IPS-18c (cell line): ENCODE measurements at regions not wholly inside any gene's neighbourhood (a gene's known extent, or its start where the extent isn't known, plus 50 kb on each side); places are given as distances from the start of the nearest gene placed in this dataset.

Experiments
- H3K4me3 ChIP-seq: 2 replicates; pipeline ENCODE4 v1.7.0; 2013; ENCODE audit warnings: low read depth, mild to moderate bottlenecking, low read length, moderate library complexity; ENCODE audit not compliant: insufficient read depth
- H3K9me3 ChIP-seq: one replicate; pipeline ENCODE4 v1.6.1; 2013; ENCODE audit warnings: mild to moderate bottlenecking, low read length, moderate library complexity; ENCODE audit not compliant: control insufficient read depth, insufficient read depth

DNA sequence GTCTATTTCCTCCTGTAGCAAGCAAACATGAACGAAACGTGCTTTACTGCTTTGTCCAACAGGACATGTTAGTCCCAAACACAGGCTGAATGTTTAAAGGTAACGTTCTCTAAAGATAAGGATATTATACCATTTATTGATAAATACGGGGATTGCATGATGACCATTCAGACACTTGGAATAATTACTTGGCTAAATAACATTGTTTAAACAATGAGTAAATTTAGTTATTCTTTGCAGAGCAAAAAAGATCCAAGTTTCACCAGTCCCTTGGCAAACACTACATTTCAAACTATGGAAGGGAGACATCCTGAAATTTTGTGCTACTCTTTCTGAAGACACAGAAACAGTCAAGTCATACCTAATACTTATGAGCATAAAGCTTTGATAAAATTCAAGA lies 88.0 kb downstream of the ZNF280B start:
- H3K9me3 ChIP-seq = no peaks in the 10 kb centered on the region
- H3K4me3 ChIP-seq = no peak overlapping the region

DNA sequence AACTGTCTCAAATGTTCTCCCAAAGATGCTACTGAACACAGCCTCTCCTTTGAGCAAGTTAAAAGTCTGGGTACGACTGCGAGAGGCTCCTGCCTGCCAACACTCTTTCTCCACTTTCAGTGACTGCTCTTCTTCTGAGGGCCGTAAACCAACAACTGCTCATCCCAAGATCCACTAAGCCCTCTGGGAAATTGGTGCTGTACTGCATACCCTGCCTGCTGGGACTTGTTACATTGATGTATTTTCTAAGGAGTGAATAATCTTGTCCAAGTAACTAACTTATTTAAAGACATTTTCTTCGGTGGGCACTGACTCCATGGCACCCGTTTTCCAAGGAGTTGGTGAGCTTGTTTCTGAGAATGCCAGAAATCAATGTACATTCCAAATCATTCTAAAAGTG lies 87.2 kb downstream of the ZNF280B start:
- H3K9me3 ChIP-seq = no peaks in the 10 kb centered on the region
- no peak overlapping the region for H3K4me3 ChIP-seq

DNA sequence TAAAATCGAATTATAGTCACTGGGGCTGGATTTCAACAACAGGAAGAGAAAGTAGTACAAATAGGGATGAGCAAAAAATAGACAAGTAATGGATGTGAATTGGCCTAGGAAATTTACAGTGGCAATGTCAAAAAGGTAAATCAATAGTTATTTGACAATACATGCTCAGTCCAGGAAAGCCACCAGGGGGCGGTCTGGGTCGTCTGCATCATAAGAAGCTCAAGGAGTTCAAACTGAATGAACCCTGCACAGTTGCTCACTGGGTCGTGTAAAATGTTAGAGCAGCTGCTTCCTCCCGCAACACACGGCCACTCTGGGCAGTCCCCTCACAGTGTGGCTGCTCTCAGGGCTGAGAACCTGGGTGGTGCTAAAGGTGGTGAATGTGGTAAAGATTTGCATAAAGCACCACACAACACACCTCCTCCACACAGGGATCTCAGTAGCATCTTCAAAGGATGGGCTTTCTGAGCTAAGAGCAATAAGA lies 85.9 kb downstream of the ZNF280B start:
- no peak overlapping the region for H3K4me3 ChIP-seq
- H3K9me3 ChIP-seq = no peaks in the 10 kb centered on the region

DNA sequence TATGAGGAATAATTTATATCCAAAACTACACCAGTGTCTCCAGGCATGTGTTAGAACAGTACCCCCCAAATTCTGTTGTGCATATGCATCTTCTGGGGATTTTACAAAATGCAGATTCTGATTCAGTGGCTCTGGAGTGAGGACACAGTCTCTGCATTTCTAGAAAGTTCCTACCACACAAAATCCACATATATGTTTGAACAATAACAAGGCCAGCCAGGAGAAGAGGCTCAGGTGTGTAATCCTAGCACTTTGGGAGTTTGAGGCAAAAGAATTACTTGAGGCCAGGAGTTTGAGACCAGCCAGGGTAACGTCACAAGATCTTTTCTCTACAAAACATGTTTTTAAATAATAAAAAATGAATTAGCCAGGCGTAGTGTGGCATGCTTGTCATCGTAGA lies 84.9 kb downstream of the ZNF280B start:
- no peaks in the 10 kb centered on the region for H3K9me3 ChIP-seq
- no peak overlapping the region for H3K4me3 ChIP-seq

DNA sequence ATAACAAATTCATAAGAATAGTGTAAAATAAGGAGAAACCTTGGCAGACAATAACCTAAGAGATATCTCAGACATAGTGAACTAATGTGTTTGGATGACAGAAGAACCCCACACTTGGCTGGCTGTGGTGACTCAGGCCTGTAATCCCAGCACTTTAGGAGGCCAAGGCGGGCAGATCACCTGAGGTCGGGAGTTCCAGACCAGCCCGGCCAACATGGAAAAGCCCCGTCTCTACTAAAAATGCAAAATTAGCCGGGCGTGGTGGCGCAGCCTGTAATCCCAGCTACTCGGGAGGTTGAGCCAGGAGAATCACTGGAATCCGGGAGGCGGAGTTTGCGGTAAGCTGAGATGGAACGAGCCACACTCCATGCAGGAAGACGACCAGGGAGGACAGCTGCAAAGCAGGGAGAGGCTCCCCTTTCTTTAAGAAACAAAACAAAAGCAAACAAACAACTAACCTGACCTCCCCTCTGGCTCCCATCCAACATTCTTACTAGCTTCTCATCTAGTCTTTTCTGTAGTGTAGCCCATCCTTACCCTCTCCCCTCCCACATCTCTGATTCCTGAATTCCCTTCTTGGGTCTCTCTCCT lies 84.2 kb downstream of the ZNF280B start:
- H3K4me3 ChIP-seq = no peak overlapping the region

DNA sequence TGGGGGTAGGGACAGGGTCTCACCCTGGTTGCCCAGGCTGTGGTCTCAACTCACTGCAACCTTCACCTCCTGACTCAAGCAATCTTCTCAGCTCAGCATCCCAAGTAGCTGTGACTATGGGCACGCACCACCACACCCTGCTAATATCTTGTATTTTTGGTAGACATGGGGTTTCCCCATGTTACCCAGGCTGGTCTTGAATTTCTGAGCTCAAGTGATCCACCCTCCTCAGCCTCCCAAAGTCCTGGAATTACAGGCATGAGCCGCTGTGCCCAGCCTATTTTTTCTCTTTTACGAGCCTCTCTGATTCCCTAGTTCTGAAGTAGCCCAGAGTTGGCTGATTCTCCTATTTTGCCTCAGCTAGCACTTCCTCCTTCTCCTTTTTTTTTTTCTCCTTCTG lies 83.6 kb downstream of the ZNF280B start:
- Histone ChIP-seq H3K9me3 (no peaks in the 10 kb centered on the region), H3K4me3 (no peak overlapping the region)

More for the DNA sequence above, 84.2 kb downstream of the ZNF280B start:
- no peaks in the 10 kb centered on the region for H3K9me3 ChIP-seq

DNA sequence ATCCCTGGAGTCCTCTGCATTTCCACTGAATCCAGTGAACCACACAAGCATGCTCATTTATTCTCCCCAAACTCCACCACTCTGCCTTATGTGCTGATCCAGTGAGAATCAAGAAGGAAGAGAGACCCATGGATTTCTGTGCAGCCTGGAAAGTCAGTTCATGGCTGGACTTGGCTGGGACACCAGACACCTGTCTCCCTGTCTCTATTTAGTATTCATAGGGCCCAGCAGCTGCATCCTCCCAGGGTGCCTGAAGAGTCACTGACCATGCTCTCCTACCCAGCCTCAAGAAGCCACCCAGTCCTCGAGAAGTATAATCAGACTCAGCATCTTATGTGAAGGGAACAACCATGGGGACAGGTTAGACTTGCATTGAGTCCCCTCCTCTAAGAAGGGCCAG lies 83.2 kb downstream of the ZNF280B start:
- Histone ChIP-seq H3K4me3 (no peak overlapping the region), H3K9me3 (no peaks in the 10 kb centered on the region)

DNA sequence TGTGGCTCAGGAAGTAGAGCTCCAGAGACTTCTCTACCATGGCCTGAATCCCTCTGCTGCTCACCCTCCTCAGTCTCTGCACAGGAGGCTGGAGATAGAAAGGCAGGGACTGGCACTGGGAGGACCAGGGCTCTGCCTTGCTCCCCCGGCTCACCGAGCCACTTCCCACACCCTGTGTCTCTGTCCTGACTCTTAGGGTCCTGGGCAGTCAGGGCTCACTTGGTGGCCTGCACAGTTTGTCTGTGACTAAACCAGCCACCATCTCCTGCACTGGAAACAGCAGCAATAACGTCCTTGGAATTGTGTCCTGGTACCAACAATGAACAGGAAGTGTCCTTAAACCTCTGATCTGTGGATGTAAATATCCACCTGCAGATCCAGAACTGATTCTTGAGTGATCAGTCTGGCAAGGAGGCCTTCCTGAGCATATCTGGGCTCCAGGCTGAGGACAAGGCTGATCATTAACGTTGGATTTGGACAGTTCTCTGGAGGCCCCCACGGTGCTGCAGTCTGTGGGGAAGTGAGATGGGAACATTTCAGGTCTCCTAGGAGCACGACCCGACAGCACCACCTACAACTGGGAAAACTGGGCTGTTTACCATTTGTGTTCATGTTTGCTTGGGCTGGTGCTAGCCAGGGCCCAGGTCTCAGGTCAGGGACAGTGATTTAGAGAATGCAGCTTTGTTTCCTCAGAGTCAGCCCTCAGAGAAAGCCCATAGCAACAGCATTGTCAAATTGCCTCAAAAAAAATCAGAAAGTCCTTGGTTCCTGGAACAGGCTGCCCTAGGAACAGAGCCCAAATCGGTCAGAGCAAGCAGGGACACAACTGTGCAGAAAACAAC lies 82.5 kb downstream of the ZNF280B start:
- no peak overlapping the region for H3K4me3 ChIP-seq
- no peaks in the 10 kb centered on the region for H3K9me3 ChIP-seq

DNA sequence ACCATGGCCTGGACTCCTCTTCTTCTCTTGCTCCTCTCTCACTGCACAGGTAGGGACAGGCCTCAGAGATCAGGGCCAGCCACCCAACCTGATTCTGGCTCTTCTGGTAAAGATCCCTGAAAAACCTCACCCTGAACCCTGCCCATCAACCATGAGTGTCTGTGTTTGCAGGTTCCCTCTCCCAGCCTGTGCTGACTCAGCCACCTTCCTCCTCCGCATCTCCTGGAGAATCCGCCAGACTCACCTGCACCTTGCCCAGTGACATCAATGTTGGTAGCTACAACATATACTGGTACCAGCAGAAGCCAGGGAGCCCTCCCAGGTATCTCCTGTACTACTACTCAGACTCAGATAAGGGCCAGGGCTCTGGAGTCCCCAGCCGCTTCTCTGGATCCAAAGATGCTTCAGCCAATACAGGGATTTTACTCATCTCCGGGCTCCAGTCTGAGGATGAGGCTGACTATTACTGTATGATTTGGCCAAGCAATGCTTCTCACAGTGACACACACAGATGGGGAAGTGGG lies 80.9 kb downstream of the ZNF280B start:
- no peak overlapping the region for H3K4me3 ChIP-seq
- no peaks in the 10 kb centered on the region for H3K9me3 ChIP-seq

DNA sequence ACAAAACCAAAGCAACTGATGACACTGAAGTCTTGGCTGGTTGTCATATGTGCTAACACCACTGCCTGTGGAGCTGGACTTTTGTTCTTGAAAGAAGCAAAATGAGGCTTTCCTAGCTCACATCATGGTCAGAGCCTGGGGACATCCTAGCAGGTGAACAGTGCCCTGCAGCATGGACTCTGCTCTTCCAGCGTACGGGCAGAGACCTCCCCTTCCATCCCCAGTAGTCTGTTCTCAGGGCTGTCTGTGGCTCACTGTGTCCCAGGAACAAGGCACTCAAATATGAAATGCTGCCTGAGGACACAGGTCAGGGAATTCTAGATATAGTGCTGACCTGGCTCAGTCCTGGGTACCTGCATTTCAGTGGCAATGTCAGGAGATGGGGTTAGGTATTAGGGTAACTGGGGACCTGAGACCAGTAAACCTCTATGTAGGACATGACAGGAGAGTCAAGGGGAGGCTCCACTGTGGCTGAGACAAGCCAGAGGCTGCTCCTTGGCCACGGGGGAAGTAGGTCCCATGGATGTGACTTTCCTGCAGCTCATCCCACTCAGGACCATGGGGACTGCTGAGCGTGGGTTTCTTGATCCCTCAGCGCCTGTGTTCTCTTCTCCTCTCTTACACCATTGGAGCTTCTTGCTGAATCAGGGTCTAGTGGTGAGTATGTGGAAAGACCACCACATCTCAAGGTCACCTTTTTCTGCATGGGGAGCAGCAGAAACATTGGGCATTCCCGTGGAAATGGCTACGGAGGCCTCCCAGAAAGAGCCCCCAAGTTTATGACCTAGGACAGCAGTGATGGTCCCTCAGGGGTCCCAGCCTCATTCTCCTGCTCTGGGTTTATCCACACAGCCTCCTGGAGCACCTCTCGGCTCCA lies 80.1 kb downstream of the ZNF280B start:
- Histone ChIP-seq H3K4me3 (no peak overlapping the region), H3K9me3 (no peaks in the 10 kb centered on the region)

DNA sequence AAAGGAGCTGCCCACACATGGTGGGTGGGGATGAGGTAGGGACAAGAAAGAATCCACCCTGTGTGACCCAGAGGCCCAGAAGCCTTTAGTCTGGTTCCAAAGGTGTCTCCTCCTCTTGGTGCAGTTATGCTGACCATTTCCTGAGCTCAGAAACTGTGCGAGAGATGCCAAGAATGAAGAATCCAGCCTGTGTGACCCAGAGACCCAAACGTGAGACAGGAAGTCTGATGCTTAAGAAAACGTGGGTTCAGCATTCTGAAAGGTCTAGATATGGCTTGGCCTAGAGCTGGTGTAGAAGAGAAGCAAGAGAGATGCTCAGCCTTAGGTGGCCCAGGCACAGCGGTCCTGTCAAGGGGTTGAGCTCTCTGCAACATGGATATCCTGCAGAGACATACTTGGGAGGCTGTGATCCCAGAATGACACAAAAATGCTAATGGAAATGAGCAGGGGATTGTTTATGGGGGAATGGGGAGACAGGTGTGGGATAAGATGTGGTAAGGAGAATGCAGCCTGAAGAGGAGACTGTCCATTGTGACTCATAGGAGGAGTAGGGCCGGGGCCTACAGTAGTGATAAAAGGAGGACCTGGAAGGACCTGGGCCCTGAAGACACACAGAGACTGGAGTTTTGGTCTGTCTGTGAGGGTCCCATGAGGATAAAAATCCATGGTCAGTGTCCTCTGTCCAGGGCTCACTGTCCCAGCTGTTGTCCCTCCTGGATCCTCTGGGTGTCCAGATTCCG lies 79.0 kb downstream of the ZNF280B start:
- H3K4me3 ChIP-seq = no peak overlapping the region
- no peaks in the 10 kb centered on the region for H3K9me3 ChIP-seq

DNA sequence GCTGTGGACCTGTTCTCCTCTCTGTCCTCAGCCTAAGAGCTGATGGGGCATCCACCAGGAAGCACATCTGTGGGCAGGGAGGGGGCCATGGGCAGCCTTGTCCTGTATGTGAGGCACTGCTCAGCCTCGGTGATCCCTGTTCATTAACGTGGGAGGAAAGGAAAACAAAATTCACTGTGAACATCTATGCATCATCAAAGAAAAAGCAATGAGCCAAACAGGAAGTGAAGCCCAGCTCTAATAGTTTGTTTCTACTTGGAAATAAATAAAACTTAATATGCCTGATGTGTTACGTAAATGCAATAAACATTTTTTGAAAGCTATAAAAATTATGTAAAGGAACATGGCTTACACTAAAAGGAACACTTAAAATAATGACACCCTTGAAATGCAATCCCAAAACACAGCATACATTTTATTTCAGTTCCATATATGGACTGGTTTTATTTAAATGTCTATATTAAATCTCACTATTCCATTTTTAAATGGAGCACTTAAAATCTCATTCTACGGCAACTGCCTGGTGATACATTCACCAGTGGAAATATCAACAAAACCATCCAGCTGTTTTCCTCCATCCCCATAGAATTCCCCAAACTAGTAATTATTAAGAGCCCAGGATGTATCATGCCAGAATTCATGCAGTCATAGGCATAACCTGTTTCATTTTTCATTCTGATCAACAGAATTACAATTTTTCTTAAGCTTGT lies 78.3 kb downstream of the ZNF280B start:
- Histone ChIP-seq H3K9me3 (no peaks in the 10 kb centered on the region), H3K4me3 (no peak overlapping the region)

DNA sequence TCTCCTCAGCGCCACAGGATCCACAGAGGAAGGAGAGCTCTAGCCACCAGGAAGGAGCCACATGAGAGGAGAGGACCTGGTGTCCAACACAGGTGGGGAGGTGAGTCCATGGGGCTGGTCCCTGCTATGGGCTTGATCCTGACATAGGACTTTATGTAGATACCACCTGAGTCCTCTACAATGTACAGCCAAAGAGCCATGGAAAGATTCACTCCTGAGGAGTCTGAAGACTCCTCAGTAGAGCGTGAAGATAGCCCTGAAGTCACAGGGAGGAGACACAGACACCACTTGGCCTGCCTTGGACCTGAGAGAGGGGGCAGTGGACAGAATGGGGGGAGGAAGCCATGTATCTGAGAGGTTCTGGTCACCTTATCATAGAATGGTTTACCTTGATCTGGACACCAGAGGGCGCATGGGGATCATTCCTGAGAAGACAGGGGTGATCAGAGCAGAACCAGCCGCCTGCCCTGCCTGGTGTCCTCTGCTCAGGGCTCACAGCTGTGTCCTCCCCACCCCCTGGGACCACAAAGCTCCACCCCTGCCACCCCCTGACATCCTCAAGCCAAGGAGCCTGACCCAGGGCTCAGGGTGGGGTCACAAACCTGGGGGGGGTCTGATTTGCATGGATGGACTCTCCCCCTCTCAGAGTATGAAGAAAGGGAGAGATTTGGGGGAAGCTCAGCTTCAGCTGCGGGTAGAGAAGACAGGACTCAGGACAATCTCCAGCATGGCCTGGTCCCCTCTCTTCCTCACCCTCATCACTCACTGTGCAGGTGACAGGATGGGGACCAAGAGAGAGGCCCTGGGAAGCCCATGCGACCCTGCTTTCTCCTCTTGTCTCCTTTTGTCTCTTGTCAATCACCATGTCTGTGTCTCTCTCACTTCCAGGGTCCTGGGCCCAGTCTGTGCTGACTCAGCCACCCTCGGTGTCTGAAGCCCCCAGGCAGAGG lies 77.0 kb downstream of the ZNF280B start:
- Histone ChIP-seq H3K9me3 (no peaks in the 10 kb centered on the region), H3K4me3 (no peak overlapping the region)

DNA sequence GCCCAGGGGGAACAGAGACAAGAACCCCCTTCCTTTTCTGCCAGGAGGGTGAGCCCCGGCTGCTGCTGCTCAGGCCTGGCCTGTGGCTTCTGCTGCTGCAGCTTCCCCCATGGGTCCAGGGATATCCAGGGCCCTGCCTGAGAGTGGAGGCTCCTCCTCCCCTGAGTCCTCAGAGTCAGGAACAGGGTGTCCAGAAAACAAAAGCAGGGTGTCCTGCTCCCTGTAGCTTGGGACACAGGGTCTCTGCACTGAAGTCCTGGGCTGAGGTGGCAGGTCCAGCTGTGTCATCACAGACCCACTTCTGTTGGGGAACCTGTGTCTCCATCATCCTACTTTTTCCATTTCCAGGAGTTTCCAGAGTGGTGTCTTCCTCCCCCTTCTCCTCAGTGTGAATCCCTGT lies 76.1 kb downstream of the ZNF280B start:
- H3K9me3 ChIP-seq = no peaks in the 10 kb centered on the region
- no peak overlapping the region for H3K4me3 ChIP-seq

DNA sequence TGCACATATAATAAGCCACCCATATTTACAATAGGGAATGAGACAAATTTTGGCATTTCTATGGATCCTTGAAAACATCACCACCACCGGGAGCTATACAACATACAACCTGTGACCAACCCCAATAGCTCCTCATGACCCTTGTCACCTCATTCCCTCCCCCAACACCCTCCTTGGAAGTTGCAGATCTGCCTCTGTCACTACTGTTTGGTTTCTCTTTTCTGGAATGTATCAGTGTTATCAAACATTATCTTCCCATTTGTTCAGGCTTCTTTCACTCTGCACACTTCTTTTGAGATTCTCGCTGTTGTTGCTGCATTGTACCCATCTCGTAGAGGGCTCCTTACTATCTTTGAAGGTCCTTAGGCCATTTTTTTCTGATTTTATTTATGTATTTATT lies 75.6 kb downstream of the ZNF280B start:
- H3K9me3 ChIP-seq = no peaks in the 10 kb centered on the region
- no peak overlapping the region for H3K4me3 ChIP-seq
